HUDEP-2 (cell line): ENCODE measurements at regions not wholly inside any gene's neighbourhood (a gene's known extent, or its start where the extent isn't known, plus 50 kb on each side); places are given as distances from the start of the nearest gene placed in this dataset.

Experiments
- DNase-seq, 76 experiments: peaks; one replicate each; lab custom pipeline; 2025; ENCODE audit not compliant: unreplicated experiment in 76 of 76; lab: John Stamatoyannopoulos, UW

DNA sequence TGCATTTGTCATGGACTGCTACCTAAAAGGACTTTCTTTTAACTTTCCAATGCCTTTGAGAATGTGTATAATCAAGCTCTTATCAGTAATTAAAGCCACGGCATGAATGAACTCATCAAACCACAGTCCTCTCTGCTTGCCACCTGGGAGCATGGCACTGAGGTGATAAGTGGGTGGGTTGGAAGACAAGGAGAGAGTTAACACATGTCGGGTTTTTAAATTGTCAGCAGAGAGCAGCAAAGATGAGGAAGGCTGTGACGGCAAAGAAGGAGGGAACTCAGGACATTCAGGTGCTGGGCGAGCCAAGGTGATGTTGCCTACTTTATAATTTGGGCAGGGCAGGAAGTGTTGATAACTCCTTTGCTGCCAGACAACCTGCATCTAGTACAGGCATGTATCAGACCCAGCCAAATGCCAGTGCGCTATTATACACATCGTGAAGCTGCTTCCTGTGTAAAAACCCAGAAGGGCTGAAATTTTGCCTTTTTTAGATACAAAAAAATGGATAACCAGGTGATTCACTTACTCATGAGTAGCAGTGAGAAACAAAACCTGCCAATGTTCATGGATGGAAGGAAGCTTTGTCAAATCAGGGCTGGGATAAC lies 269.1 kb downstream of the KIF4B start:
- DNase-seq = no peak

DNA sequence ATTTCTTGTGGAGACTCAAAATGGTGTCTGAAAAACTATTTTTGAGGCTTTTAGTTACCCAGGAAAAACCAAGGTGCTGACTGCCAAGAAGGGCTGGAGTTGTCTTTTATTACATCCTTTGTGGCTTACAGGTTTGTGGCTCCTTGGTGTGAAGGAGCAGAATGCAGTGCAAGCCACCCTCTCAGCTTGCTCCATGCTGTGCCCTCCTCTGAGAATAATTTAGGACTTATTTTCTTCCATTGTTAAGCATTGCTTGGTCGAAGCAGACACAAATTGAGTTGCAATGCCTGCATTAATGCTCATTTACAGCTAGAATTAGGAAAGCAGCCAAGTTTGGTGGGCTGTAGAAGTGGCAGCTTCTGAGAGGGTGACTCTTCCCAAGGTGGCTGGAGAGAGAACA lies 272.2 kb downstream of the KIF4B start:
- no peak for DNase-seq

DNA sequence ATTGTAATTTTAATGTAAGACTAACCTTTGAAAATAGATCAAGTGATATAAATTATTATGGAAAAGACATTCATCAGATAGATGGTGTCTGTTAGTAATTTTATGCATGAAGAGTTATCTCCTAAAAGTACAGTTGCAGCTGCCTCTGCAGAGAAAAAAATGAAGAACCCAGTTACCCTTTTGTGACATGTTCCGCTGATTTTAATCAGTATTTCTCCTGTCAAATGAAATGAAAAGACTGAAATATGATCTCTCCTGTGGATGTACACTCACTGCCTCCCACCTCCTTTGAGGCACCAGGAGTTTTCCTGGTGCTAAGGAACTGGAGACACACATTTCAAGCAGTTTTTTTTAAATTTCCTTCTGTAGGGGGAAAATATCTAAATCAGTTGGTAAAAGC lies 277.4 kb downstream of the KIF4B start:
- DNase-seq = no peak

DNA sequence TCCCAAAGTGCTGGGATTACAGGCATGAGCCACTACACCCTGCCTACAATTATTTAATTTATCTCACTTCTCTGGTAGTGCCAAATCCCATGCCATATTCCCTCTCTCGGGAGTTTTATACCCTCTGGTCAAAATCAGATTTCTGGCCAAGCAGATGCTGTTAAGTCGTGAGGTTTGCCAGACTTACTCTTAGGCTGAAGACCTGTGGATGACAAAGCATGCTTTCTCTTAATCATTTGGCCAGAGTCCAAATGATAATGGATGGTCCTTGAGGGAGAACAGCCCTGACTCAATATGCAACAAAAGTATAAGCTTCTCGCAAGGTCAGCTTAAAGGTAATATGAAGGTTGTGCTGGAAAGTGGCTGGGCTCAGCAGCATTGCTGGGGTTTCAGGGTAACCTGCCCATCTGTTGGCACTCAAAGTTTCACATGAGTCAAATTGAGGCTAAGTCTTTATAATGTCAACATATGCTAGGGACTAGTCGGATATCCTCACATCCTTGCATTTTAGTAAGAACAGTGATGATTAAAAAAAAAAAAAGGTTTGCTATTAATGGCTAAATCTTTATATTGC lies 280.1 kb downstream of the KIF4B start:
- no peak for DNase-seq

DNA sequence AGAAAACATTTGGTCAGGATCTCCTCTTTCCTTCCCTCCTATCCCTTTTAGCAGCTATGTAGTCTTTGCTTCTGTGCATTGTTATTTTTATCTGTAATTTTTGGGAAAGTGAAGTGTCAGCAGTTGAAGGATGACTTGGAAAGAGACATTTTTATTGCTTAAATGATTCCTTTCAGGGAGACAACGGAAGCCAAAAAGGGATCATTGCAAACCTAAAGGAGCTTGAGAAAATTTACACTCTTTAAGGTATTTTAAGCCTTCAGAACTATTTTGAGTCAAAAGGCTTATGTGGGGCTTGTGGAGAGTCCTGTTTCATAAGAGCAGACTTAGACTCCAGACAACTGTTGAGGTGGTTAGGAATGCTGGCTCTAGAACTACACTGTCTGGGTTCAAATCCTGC lies 281.6 kb downstream of the KIF4B start:
- DNase-seq = no peak

DNA sequence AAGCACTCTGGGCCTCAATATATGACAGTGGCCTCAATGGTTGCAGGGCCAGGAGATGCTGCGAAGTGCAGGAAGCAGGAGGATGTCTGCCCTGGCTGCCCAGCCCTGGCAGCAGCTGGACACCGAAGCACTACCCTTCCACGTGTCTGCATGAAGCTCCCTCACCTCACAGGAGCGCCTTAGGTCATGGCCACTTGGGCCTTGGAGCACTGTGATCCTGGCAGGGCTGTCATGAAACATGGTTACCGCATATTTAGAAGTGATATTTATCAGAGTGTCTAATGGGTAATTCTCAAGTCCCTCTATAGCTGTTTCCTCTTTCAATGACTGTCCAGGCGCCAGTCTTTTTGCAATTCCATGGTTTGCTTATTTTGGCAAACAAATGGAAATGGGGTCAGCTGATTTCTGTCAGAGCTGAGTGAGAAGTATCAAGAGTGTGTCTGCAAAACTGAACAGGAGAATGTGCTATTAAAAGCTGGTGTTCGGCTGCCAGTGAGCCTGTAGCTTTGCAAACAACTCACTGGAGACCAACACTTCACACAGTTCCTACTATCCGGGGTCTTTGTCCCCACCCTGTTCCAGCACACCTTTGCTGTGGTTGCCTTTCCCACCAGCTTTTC lies 285.9 kb downstream of the KIF4B start:
- DNase-seq = no peak

DNA sequence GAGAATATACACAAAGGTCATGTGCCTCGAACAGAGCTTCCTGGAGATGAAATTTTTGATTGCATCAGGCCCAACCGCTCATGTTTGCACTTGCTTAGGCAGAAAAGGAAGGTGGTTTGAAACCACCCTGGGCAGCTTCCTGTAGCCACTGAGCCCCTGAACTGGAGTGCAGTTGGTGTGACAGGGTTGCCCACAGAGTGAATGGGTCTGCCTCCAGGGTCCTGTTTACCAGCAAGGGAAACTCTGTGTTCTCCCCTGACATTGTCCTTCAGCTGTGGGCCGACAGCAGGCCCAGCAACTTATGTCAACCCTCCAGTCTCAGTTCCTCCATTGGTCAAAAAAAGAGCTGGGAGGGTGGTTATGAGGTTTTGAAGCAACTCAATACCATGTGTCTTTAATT lies 289.6 kb downstream of the KIF4B start:
- DNase-seq = no peak

DNA sequence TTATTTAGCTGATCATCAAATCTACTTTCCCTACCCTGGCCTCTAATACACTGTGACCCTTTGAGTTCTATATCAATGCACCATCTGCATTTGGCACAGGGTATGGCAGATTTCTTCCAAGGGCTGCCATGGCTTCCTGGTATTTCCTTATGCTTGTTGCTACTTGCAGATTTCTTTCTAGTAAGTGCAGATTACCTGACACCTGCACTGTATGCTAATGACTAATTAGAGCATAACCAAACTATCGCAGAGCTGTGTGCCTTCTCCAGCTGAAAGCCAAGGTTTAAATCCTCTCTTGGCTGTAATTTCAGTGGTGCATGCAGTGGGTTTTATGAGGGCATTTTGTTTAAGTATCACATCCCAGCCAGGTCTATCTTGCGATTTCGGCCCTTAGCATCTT lies 293.7 kb downstream of the KIF4B start:
- no peak for DNase-seq

DNA sequence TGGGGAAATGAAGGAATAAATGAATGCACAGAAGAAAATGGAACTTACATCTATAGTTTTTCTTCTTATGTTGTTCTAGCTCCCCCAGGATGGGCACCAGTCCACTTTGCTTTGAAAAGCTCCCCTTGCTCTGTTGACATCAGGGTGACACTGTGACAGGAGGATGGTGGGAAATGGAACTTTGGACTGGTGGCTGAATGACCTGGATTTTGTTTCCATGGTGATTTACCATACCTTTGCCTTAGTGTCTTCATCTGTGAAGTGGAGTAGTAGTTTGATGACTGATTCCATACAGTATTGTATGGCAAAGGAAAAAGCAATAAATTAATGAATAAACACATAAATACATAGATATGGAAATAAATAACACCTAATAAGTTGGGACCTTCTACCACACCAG lies 294.7 kb downstream of the KIF4B start:
- no peak for DNase-seq

DNA sequence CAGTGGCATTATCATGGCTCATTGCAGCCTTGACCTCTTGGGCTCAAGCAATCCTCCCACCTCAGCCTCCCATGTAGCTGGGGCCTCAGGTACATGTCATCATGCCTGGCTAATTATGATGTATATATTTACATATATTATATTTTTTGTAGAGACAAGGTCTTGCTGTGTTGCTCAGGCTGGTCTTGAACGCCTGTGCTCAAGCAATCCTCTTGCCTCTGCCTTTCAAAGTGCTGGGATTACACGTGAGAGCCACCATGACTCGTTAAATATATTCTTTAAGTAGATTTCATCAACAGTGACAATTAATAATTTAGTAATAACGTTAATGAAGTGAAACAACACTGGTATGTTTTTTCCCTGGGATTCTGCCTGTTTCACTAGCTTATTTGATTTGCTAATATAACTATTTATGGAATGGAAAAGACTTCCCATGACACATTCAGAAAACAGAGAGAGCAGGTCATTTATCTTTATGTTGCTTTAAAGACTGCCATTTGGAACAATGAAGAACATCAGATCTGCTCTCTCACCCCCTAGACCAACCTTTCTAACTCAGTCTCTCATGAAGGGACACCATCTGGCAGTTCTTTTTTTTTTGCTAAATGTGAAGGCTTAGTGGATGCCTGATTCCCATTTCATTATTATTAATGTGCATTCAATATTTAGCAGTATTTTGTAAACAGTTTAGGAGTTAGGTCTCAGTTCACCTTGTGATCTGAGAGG lies 295.6 kb downstream of the KIF4B start:
- no peak for DNase-seq

DNA sequence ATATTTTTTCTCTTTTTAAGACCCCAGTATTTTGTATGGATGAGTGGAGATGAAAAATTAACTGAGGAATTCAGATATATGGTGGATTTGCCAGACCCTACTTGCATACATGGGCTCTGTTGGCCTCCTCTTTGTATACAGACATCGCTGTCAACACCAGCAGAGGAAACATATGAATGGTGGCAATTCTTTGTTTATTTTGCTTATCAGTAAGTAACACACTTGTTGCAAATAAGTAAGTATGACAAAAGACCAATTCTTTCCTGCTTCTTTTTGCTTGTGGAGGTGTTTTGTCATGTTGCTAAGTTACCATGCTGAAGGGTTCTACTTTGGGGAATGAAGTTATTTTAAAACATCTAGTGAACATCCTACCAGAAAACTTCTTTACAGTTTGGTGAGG lies 298.2 kb downstream of the KIF4B start:
- DNase-seq = no peak

DNA sequence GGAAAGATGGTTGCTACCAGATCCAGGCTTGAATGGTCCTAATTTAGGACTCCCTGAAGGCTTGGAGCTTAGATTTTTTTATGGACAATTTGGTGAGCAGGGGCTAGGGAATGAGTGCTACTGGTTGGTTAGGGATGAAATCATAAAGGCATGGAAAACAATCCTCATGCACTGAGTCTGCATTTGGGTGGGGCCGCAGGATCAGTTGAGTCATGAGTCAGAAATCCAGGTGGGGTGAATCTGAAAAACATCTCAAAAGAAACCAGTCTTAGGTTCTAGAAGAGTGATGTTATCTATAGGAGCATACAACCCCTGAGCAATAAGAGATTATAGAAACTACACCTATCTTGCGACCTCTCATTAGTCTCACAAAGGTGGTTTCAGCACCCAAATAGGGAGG lies 300.0 kb downstream of the KIF4B start:
- no peak for DNase-seq

DNA sequence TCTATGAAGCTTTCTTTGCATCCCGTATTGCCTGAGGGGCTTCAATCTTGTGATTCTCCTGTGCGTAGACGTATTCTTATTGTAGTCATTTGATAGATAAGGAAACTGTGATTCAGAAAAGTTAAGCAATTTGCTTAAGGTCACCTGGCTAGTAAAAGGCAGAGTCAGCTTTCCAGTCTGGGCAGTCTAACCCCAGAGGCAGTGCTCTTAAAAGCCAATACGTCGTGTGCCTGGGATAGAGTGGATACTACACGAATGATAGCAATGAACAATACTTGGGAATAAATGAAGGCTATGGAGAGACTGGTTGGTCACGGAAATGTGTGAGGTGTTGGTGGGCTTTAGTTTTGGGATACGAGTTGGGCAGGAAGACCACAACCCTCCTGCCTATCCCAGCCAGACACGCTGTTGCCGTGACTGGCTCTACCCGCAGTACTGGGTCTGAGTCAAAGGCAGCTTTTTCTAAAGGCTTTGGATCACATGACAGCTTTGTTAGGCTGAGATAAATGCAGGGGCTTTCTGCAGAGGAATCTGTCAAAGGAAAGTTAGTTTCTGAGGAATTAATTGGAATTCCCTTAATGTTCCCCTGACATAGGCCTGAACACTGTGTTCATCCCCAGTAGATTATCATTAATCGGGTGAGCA lies 302.6 kb downstream of the KIF4B start:
- no peak for DNase-seq

DNA sequence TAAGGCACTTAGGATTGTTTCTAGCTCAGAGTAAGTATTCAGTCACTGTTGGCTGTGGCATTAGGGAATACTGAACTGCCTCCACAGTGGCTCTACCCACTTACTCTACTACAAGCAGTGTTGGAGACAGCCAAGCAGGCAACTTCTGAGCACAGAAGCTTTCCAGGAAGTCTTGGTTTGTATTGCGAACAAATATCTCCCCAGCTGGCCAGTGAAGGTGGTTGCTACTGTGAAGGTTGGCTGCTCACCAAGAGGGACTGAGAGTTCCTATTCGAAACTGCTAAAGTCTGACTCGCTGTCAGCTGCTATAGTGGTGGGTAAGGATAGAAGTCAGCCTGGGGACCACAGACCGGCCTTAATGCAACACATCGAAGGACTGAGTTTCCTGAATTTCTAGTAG lies 319.1 kb downstream of the KIF4B start:
- no peak for DNase-seq

DNA sequence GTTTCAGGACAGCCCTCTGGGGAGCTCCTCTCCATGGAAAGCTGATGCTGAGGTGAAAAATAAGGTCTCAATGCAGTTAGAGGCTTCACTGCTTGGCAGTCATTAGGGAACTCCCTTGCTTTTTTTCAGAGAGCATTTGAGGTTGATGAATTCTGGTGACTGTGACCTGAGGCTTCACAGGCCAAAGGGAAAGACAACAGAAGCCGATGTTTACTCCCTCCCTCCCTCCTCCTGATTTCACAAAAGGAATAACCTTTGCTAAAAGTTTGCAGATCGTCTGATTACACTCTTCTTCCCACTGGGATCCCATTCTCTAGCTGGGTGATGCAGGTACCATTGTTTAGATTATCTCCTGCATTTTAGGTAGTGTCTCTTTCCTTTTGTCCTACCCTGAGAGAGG lies 329.4 kb downstream of the KIF4B start:
- no peak for DNase-seq

DNA sequence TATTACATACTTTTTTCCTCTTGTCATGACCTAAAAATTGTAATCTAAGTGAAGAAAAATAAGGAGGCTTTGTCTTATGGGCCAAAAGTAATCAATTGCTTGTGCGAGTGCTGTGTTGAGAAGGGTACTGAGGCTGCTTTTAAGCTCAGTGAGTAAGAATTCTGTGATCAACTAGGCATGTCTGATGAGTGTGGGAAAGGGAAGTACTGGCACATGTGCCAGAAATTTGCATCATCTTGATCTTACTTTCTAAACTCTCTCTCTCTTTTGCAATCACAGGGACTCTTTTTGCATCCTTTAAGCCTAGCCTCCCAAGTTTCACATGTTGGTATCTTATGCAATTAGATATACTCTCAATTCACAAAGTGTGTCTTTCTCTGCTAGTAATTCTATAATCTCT lies 329.9 kb downstream of the KIF4B start:
- DNase-seq = no peak

DNA sequence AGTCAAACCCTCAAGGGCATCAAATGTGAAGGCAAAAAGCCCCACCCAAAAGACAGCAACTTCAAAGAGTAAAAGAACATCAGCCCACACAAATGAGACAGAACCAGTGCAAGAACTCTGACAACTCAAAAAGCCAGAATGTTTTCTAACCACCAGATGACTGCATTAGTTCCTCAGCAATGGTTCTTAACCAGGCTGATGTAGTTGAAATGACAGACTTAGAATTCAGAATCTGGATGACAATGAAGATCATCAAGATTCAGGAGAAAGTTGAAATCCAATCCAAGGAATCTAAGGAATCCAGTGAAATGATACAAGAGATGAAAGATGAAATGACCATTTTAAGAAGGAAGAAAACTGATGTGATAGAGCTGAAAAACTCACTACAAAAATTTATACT lies 339.7 kb downstream of the KIF4B start:
- DNase-seq = no peak

DNA sequence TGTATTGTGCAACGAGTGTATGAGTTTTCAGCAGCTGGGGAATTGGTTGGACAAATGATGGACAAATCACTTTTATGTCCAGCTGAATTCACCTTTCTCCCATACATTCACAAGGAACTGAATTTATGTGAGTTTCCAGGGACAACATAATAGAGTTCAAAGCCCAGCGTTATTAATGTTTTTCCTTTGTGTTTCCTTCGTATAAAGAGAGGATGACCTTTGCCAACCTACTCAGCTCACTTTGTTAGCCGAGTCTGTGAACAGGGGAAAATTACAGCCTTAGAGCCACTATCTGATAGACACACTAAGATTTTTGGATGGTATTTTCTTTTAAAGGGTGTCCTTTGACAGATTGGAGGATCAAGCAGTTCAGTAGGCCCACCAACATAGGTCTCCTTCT lies 352.5 kb downstream of the KIF4B start:
- no peak for DNase-seq

DNA sequence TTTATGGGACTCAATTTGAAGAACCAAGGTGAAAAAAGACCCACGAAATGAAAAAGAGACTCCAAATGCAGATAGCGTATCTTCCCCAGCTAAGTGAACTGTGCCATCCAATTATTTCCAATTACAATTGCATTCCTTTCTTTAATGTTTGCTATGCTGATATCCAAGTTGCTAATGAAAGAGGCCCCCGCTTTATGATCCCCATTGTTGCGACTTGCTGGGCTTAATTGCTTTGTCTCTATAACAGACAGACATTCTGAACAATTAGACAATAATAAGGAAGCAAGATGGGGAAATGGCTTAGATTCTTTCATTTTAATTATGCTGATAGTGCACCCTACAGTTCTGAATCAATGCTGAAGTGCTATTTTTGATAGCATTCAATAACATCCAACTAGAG lies 354.3 kb downstream of the KIF4B start:
- no peak for DNase-seq

DNA sequence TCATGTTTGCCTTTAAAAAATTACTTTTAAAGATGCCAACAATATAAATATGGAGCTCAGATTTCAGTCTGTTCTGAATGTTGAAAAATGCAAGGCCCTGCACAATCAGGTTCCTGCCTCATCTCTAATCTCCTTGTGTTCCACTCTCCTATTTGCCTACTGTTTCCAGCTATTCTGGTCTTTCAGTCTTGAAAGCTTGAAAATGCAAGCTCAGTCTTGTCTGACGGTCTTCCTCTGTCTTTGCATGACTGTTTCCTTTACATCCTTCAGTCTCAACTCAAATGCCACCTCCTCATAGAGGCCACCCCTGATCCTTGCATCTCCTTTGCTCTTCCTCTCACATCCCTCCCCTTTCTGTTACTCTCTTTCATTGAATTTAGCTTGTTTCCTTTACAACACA lies 354.9 kb downstream of the KIF4B start:
- no peak for DNase-seq

DNA sequence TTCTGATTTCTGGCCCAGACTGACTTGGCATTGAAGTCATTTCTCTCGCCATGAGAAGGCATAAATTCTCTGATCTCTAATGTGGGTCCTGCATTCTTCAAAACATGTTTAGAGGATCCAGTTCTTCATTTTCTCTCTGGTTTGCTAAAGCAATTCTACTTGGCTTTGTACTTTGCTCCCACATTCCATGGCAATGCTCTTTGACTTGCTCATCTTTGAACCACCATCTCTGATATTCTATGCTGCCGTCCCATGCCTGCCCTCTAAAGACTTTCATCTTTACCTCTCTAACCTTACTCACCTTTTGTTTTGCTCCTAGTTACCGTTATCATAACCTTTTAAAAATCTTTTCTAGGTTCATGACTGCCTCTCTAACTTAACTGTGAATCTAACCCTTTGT lies 366.9 kb downstream of the KIF4B start:
- no peak for DNase-seq

DNA sequence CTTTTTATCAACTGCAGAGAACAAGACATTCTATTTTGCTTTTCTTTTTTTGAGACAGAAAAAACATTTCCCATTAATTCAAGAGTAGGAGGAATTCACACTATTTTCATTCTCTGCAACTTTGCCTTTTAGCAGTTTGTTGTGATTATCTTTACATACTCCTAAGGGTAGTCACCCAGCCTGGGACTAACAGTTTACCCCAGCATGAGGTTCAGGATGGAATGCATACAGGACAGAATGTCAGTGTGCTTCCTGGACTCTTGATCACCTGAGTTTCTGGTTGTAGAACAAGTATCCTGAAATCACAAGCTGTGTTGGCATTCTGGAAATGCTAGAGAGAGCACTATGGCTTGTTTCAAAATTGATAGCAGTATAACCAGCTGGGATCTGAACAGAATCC lies 368.1 kb downstream of the KIF4B start:
- DNase-seq = no peak
